GM12892 (cell line): ENCODE measurements at regions not wholly inside any gene's neighbourhood (a gene's known extent, or its start where the extent isn't known, plus 50 kb on each side); places are given as distances from the start of the nearest gene placed in this dataset.

ENCODE experiments used
- POLR2A ChIP-seq: IDR thresholded peaks from 2 replicates; pipeline ENCODE4 v1.6.1; 2011; ENCODE audit warnings: low read depth, low read length, control low read depth
- POLR2AphosphoS5 ChIP-seq: IDR thresholded peaks from 2 replicates; pipeline ENCODE4 v1.6.1; 2011; ENCODE audit warnings: low read depth, low read length, control low read depth

DNA sequence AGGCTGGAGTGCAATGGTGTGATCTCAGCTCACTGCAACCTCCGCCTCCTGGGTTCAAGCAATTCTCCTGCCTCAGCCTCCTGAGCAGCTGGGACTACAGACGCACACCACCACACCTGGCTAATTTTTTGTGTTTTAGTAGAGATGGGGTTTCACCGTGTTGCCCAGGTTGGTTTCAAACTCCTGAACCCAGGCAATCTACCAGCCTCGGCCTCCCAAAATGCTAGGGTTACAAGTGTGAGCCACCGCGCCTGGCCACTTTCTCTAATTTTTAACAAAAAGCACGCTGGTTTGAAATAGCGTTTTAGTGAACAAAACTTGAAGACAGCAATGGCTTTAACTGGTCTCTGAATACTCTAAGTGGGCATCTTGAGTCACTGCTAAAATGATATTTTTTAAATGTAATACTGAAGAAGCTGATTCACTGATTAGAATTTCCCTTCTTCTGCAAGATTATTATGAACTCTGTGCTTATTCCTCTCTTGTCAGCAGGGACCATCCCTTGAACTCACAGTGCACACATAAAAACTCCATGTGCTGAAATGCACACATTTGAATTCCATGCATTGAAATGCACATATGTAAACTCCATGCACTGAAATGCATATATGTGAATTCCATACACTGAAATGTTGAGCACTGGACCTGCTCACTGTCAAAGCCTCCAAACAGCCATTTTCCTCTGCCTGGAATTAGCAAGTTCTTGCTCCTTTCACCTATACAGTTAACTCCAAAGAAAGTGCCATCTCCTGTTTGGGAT is 1411.5 kb upstream of the ACVR2A start:
- TF ChIP-seq POLR2A (no peak), POLR2AphosphoS5 (no peak)
